LNCAP (cell line): ENCODE measurements at regions not wholly inside any gene's neighbourhood (a gene's known extent, or its start where the extent isn't known, plus 50 kb on each side); places are given as distances from the start of the nearest gene placed in this dataset.

Source experiments
- TF ChIP-seq, protein P1 (sequence below): fragments of 450-650 bp; IDR thresholded peaks from 2 replicates; pipeline ENCODE4 v1.5.1; 2017; ENCODE audit warnings: mild to moderate bottlenecking

DNA sequence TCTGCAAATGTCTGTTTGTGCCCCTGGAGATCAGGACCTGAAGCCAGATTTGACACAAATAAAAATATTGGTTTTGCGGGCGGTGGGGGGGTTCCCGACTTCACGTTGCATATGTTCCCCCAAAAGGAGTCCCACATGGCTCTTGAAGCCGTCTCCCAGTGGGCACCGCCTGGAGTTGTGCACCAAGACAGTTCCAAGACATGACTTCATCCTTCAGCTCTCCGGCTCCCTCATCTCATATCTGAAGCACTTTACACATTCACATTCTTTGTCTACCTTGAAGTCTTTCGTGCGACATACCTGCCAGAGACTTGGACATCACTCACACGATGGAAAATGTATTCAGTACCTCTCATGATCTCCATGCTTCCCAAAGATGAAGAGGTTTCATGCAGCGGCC, 362.8 kb upstream of the FOXK1 start:
- TF ChIP-seq, protein P1, sequence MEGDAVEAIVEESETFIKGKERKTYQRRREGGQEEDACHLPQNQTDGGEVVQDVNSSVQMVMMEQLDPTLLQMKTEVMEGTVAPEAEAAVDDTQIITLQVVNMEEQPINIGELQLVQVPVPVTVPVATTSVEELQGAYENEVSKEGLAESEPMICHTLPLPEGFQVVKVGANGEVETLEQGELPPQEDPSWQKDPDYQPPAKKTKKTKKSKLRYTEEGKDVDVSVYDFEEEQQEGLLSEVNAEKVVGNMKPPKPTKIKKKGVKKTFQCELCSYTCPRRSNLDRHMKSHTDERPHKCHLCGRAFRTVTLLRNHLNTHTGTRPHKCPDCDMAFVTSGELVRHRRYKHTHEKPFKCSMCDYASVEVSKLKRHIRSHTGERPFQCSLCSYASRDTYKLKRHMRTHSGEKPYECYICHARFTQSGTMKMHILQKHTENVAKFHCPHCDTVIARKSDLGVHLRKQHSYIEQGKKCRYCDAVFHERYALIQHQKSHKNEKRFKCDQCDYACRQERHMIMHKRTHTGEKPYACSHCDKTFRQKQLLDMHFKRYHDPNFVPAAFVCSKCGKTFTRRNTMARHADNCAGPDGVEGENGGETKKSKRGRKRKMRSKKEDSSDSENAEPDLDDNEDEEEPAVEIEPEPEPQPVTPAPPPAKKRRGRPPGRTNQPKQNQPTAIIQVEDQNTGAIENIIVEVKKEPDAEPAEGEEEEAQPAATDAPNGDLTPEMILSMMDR, result no peak

DNA sequence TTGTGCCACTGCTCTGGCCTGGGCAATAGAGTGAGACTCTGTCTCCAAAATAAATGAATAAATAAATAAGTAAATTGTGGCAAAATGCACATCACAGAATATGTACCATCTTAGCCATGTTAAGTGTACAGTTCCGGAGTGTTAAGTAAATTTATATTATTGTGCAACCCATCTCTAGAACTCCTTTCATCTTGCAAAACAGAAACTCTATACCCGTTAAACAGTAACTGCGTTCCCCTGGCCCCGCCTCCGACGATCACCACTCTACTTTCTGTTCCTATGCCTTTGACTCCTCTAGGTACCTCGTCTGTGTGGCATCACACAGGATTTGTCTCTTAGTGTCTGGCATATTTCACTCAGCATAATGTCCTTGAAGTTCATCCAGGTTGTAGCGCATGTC, 356.4 kb upstream of the FOXK1 start:
- TF ChIP-seq, protein P1, result no peak

DNA sequence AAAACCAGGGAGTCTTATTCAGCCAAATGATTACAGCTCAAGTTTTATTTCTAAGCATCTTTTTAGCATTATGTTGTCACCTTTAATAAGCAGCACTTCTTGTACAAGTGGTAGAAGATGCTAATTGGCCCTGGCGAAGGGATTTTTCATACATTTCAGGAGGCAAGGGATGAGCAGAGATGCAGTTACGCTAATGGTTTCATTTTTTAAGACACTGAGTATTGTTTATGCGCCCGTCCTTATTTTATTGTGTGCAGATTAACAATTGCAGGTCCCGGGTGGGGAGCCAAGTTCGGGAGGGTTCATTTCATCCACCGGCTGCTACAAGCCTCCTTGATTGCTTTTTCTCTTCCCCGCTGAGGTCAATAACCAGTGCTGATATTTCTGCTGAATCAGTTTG, 350.4 kb upstream of the FOXK1 start:
- TF ChIP-seq, protein P1, result no peak

DNA sequence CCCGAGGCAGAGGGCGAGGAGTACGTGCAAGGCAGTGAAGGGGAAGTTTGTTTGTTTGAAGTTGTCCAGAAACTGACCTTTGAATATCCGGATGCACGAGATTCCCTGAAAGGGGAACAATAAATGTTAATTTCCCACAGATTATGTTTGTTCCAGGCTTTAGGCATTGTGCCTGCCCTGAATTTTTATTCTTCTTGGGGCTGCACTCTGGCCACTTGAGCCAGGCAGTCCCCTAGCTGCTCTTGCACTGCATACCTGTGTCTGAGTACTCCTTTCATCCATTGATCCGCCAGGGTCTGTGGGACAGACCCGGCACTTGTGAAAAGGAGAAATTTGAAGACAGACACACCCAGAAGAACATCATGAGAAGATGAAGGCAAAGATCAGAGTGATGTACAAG, 343.5 kb upstream of the FOXK1 start:
- TF ChIP-seq, protein P1, result no peak

DNA sequence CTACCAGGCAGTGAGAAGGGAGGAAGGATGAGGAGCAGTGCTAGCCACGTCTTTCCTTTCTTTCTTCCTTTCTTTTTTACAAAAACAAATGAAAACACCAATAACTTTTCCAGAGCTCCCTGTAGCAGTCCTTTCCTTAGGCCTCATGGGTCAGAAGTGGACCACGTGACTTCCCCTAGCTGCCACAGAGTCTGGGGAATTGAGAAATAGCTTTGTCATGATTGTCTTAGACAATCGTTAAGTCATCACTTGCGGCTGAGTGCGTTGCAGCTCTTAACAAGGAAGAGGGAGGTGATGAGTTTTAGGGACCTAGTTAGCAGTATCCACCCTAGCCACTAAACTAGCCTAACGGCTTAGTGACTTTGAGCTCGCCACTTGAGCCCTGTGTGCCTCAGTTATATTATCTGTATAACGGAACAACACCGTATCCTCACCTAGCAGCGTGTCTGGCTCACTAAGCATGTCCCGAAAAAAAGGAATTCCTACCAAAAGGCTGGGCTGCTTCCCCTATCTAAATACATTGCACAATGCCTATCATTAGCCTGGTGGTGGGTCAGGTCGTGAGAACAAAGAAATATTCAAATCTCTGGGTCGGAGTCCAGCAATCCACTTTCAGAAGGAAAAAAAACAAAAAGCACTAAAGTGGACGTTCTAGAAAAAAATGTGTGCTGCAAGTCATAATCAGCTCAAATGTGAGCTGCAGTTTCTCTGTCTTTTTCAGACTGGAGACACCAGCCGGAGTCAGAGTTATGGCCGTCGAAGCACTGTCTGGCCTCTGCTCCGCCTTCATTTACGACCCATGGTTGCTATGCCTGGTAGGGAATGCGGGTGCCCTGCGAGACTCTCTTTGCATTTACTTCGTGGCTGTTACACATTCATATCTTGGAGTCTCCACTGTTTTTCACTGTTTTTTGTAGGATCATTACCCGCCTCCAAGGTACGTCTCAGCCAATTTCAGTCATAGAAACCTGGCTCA, 338.5 kb upstream of the FOXK1 start:
- TF ChIP-seq, protein P1, result no peak

DNA sequence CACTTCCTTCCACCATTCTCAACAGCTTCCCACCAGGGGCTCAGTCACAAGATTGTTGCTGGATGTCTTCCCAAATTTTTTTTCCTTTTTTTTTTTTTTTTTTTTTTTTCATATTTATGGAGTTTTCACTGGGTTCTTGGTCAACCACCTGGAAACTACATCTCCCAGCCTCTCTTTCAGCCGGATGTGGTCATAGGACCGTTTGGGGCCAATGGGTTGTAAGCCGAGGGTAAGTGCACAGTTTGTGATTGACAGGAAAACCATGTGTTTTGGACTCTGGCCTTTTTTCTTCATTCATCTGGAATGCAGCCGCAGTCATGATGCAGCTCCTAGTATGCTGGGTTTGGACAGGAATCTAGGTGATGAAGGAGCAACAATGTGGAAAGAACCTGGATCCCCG, 337.1 kb upstream of the FOXK1 start:
- TF ChIP-seq, protein P1, result no peak

DNA sequence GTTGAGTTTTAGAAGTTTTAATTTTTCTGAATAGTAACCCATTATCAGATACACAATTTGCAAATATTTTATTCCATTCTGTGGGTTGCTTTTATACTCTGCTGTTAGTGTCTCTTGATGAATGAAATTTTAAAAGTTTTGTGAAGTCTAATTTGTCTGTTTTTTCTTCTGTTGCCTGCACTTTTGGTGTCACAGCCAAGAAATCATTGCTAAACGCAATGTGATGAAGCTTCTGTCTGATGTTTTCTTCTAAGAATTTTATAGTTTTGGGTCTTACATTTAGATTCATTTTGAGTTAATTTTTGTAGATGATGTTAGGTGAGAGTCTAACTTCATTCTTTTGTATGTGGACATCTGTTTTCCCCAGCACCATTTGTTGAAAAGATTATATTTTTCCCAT, 330.0 kb upstream of the FOXK1 start:
- TF ChIP-seq, protein P1, result no peak
